MCF 10A (cell line): ENCODE measurements at regions not wholly inside any gene's neighbourhood (a gene's known extent, or its start where the extent isn't known, plus 50 kb on each side); places are given as distances from the start of the nearest gene placed in this dataset.

Experiments used
- BruUV-seq: library from RNA; stranded (reverse); fragments of 400-500 nt; replicated peaks from 2 replicates; lab custom pipeline; 2021; lab: Mats Ljungman, UMichigan
- CTCF ChIA-PET: fragments of 300-600 bp; sonication (Branson Sonifier 250); formaldehyde crosslinking; extraction: SDS; loops from one replicate; lab custom pipeline; 2021; ENCODE audit warnings: antibody characterized with exemption, inconsistent platforms; lab: Yijun Ruan, JAX
- POLR2A ChIA-PET: fragments of 300-600, 350-650 bp; sonication (Branson Sonifier 250); formaldehyde crosslinking; extraction: SDS; loops from one replicate; lab custom pipeline; 2020; ENCODE audit warnings: antibody characterized with exemption, inconsistent platforms; lab: Yijun Ruan, JAX
- DNase-seq: peaks from one replicate; pipeline ENCODE4 v3.0.0-alpha.2; 2018; ENCODE audit not compliant: unreplicated experiment
- H3K27ac Mint-ChIP-seq: one replicate; pipeline ENCODE4 v1.8.0; 2022; ENCODE audit warnings: mild to moderate bottlenecking, low read depth, mixed read lengths; ENCODE audit not compliant: unreplicated experiment
- H3K27me3 Mint-ChIP-seq: one replicate; pipeline ENCODE4 v1.8.0; 2022; ENCODE audit warnings: mixed read lengths; ENCODE audit not compliant: insufficient read depth, unreplicated experiment
- H3K36me3 Mint-ChIP-seq: one replicate; pipeline ENCODE4 v1.8.0; 2022; ENCODE audit warnings: mild to moderate bottlenecking, moderate library complexity, mixed read lengths; ENCODE audit not compliant: insufficient read depth, unreplicated experiment
- H3K4me1 Mint-ChIP-seq: one replicate; pipeline ENCODE4 v1.8.0; 2022; ENCODE audit warnings: mixed read lengths; ENCODE audit not compliant: insufficient read depth, unreplicated experiment
- H3K4me3 Mint-ChIP-seq: one replicate; pipeline ENCODE4 v1.8.0; 2022; ENCODE audit warnings: mild to moderate bottlenecking, moderate library complexity, mixed read lengths; ENCODE audit not compliant: unreplicated experiment
- H3K9me3 Mint-ChIP-seq: one replicate; pipeline ENCODE4 v1.8.0; 2022; ENCODE audit warnings: mixed read lengths; ENCODE audit not compliant: unreplicated experiment
- CTCF ChIP-seq: fragments of 200-600 bp; IDR thresholded peaks from one replicate; pipeline ENCODE4 v1.8.0; 2022; ENCODE audit warnings: antibody characterized with exemption, mild to moderate bottlenecking; ENCODE audit not compliant: unreplicated experiment
- intact Hi-C: fragments of 100-400 bp; cut with micrococcal nuclease; formaldehyde crosslinking; loops from 2 replicates; pipeline ENCODE4 v1.14.1; 2022

GRCh38 chr2:166573391-166573790, 79.3 kb upstream of the SCN7A start:
- H3K36me3 Mint-ChIP-seq = no peaks in the 10 kb centered on the region
- no peak overlapping the region for H3K27ac Mint-ChIP-seq
- POLR2A ChIA-PET = interaction anchor here (0.6 to 0.7 kb wide), 2 partner anchors 13 to 832 kb away, joined by 3 read pairs; no protein-coding TSS in a partner anchor
- no peaks in the 10 kb centered on the region for H3K9me3 Mint-ChIP-seq
- CTCF ChIA-PET = no interaction called here
- TF ChIP-seq CTCF = no peak
- intact Hi-C loops = no loop called here
- DNase-seq = no peak
- H3K4me1 Mint-ChIP-seq = no peaks in the 10 kb centered on the region
- H3K27me3 Mint-ChIP-seq = peaks cover 16% of the 10 kb centered on the region
- BruUV-seq = no TSS peak
- no peak overlapping the region for H3K4me3 Mint-ChIP-seq

GRCh38 chr2:166572937-166573336, 78.9 kb upstream of the SCN7A start:
- no peak overlapping the region for H3K4me3 Mint-ChIP-seq
- CTCF ChIA-PET = interaction anchor here (0.6 kb wide), 1 partner anchor 1561 kb away, joined by 3 read pairs; no protein-coding TSS in a partner anchor
- H3K36me3 Mint-ChIP-seq = no peaks in the 10 kb centered on the region
- H3K4me1 Mint-ChIP-seq = no peaks in the 10 kb centered on the region
- peaks cover 16% of the 10 kb centered on the region for H3K27me3 Mint-ChIP-seq
- BruUV-seq = no TSS peak
- POLR2A ChIA-PET = interaction anchor here (0.7 kb wide), 1 partner anchor 13 kb away, joined by 3 read pairs; no protein-coding TSS in a partner anchor
- no peaks in the 10 kb centered on the region for H3K9me3 Mint-ChIP-seq
- DNase-seq = no peak
- no peak overlapping the region for H3K27ac Mint-ChIP-seq
- TF ChIP-seq CTCF = no peak
- intact Hi-C loops = no loop called here

GRCh38 chr2:166568409-166568808, 74.4 kb upstream of the SCN7A start:
- no peak overlapping the region for H3K4me3 Mint-ChIP-seq
- H3K36me3 Mint-ChIP-seq = no peaks in the 10 kb centered on the region

GRCh38 chr2:166565501-166565900, 71.5 kb upstream of the SCN7A start:
- H3K4me3 Mint-ChIP-seq = no peak overlapping the region
- ChIA-PET CTCF (interaction anchor here (0.6 kb wide), 1 partner anchor 12 kb away, joined by 3 read pairs; no protein-coding TSS in a partner anchor), POLR2A (no interaction called here)
- TF ChIP-seq CTCF = no peak
- no peak overlapping the region for H3K27ac Mint-ChIP-seq
- DNase-seq = no peak
- H3K27me3 Mint-ChIP-seq = no peaks in the 10 kb centered on the region
- no peaks in the 10 kb centered on the region for H3K9me3 Mint-ChIP-seq
- no peaks in the 10 kb centered on the region for H3K36me3 Mint-ChIP-seq
- BruUV-seq = no TSS peak
- no peaks in the 10 kb centered on the region for H3K4me1 Mint-ChIP-seq
- intact Hi-C loops = no loop called here

More at GRCh38 chr2:166568409-166568808, 74.4 kb upstream of the SCN7A start:
- Mint-ChIP-seq H3K27me3 (peaks cover 10% of the 10 kb centered on the region), H3K4me1 (no peaks in the 10 kb centered on the region), H3K27ac (no peak overlapping the region), H3K9me3 (no peaks in the 10 kb centered on the region)
- no peak for DNase-seq
- TF ChIP-seq CTCF = no peak
- intact Hi-C loops = no loop called here
- no TSS peak for BruUV-seq
- ChIA-PET POLR2A (no interaction called here), CTCF (interaction anchor here (1.7 kb wide), 1 partner anchor 1551 kb away, joined by 4 read pairs; no protein-coding TSS in a partner anchor)
